IPS-NIHi7 (cell line): ENCODE measurements at regions not wholly inside any gene's neighbourhood (a gene's known extent, or its start where the extent isn't known, plus 50 kb on each side); places are given as distances from the start of the nearest gene placed in this dataset.

Source experiments
- DNase-seq: peaks from one replicate; pipeline ENCODE4 v3.0.0; 2012; ENCODE audit warnings: mixed read lengths; ENCODE audit errors: extremely low spot score

DNA sequence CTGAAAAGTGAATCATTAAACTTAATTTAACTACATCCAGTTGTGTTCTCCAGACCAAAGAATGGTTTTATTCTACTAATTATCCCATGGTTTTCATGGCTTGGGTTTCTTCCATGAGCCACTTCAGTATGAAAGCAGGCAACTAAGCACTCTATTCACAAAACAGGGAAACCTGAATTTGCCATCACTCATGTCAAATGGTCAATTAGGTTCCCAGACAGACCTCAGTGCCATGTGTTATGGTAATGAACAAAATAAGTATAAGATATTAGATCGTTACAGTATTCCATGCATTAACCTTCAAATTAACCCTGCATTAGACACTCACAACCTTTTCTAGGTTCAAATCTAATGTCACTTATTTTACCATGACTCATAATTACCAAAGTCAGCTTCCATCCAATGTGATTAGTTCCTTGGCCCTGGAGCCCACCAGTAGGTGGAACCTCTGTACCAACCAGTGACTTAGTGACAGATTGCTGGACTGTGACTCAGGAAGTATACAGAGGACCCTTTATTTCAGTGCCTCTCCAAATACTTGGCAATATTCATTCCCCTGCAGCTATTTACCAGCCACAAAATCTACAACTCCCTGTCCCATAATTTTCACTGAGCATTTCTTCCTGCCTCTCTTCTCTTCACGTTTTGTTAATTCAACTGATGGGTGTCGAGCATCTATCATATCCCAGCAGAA is 1270.2 kb upstream of the SORCS1 start:
- peak; percentile 15 for DNase-seq

DNA sequence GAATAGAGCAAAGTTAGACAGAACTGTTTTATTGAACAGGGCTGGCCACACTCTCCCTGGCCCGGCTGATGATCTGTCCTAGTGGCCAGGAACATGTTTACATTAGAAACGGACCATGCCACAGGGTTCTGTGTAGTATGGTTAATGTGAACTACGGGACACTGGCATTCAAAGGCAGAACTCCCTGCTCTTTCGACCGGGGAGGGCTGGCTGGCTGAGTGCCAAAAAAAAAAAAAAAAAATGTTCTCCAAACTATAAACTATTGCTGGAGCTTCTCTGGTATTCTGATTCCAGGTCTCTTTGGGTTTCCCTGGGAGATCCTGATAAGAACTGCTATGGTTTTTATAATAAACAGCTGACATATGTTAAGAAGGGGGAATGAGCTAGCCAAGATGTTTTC is 1262.6 kb upstream of the SORCS1 start:
- no peak for DNase-seq

DNA sequence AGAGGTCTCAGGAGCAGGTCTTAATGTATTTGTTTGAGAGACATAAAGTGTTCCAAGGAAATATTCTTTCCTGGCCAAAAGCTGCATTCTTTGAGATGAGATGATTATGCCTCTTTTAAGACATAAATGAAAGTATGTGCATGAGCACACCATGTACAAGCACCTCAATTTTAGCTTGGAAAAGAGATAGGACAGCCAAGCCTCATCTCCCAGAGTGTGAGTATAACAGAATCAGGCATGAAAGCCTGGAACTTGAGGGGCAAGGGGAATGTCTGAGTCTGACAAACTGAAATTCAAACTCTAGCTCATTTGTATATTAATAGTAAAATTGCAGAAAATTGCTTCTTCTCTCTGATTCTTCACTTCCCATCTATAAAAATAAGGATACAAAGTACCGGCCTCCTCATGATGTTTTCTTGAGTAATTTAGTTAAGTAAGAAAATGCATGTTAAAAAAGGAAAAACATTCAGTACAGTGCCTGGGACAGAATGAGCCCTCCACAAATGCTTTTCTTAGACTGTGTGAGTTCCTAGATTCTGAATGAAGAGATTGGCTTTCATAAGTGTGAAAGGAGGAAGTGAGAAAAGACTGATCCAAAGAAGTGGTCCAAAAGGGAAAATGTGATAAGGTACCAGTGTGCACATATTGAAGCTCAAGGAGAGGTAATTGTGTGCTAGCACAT is 1260.9 kb upstream of the SORCS1 start:
- DNase-seq: no peak

DNA sequence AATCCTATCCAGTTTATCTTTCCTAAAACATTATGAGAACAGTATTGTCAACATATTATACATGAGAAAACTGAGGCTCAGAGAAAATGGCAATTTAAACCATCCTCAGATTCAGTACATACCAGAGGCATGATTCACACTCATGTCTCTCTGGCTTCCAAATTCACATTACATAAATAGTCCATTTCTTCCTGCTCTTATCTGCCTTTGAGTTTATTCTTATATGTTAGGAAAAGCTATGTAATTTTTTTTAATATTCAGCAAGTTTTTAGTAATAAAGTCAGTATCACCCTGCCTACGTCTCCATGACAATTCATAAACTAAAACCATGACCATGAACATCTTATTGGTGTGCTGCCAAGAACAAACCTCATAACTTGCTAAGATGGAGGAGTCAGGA is 1260.2 kb upstream of the SORCS1 start:
- no peak for DNase-seq

DNA sequence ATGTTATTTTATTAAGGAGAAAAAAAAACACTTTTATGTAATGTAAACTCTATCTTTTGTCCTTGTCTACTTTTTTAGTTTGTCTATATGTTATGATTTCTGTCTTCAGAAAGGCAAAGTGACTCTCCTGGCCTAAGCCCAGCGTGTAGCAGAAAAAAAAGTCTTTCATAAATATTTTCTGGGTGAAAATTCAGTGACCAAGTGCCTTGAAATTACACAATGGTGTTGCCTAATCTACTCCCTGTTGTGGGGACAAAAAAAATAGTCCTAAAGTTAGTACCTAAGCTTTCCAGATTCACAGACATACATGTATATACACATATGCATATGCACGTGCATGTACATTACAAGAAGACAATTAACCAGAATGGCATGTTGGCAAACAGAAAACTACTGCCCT is 1257.8 kb upstream of the SORCS1 start:
- DNase-seq: no peak

DNA sequence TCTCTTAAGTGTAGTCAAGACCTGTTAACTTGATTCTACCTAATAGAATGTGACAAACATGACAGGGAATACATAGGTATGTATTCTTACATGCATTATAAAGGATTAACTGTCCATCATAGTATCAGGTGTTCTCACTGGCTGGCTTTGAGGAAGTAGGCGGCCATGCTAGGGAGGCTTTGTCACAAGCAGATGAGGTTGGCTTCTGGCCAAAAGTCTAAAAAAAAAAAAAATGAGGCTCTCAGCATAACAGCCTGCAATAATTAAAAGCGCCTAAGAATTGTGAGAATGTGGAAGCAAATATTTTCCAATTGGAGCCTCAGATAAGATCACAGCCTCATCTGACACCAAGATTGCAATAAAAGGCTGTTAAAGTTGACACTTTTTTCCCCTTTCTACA is 1256.8 kb upstream of the SORCS1 start:
- no peak for DNase-seq

DNA sequence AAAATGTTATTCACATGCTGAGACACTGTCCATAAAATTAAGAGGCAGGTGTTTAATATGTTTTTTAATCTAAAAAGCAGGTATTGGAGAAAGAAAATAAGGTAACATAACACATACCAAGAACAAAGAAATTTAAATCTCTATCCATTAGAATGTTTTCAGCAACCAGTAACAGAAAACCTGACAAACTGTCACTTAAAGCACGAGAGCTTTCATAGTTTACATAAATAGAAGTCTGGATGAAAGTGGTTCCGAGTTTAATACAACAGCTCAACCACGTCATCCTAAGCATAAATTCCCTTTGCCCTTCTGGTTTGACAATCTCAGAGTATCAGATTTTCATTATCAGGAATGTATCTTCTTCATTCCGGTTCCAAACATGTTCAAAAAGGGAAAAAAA is 1249.4 kb upstream of the SORCS1 start:
- no peak for DNase-seq

DNA sequence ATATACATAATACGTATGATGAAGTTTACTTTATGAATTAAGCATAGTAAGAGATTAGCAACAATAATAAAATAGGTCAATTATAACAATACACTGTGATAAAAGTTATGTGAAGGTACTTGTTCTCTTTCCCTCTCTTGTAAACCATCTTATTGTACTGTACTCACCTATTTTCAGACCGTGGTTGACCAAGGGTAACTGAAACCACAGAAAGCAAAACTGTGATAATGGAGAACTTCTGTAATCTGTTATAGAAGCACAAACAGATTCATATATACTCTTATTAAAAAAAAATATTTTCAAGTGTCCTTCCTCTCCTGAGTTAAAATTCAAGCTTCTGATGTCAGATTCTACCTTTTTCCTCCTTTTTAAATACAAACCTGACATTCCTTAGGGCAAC is 1247.8 kb upstream of the SORCS1 start:
- no peak for DNase-seq

DNA sequence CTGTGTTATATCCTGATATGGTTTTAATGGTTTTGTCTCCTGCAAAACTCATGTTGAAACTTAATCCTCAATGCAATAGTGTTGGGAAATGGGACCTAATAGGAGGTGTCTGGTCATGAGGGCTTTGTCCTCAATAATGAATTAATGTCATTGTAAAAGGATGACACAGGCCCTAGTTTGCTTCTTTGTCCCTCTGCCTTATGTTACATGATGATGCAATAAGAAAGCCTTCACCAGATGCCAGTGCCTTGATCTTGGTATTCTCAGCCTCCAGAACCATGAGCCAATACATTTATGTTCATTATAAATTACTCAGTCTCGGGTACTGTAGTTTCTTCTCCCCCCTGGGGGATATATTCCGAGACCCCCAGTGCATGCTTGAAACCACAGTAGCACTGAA is 1247.4 kb upstream of the SORCS1 start:
- DNase-seq: no peak

DNA sequence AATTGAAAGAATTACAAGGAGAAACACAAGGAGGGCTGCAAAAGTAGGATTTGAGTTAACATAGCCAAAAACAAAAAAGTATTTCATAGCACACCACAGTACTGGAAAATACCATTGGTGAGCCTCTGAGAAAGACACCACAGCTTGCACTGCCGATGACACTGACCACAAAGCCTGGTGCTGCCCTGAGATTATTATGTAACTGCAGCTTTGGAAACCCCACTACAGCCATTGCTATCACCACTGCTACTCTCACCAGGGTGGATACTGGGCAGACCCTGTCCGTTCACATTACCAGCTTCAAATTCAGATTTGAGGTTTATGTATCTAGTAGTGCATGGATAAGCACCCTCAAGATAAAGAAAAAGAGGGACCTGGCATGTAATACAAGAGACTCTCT is 1246.7 kb upstream of the SORCS1 start:
- no peak for DNase-seq

DNA sequence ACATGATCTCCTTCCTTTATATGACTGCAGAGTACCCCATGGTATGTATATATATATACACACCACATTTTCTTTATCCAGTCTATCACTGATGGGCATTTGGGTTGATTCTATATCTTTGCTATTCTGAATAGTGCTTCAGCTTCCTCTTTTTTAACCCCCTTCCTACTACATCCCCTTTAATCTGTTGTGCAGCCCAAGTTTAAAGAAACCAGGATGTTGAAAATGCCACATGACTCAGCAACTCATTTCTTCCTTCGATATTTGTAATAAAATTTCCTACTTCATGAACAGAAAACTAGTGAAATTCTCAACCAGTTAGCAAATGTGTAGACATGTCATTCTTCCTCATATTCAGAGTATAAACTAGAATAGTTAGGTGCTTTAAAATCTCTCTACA is 1245.7 kb upstream of the SORCS1 start:
- DNase-seq: no peak

DNA sequence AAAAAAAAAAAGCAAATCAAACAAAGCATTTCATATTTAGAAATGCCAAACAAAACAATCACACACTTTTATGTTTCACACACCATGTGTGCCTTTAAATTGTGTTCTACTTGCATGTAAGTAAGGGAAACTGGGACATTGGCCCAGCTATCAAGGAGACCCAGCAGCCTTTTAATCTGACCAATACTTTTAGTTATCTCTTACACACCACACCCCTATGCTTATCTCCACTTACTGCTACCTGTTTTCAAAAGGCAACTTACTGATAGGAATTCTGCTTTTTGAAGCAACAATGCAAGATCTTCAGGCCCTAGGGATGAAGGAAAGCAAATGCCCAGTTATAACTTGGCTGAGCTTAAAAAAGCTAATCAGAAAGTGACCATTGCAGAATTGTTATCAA is 1244.8 kb upstream of the SORCS1 start:
- no peak for DNase-seq

DNA sequence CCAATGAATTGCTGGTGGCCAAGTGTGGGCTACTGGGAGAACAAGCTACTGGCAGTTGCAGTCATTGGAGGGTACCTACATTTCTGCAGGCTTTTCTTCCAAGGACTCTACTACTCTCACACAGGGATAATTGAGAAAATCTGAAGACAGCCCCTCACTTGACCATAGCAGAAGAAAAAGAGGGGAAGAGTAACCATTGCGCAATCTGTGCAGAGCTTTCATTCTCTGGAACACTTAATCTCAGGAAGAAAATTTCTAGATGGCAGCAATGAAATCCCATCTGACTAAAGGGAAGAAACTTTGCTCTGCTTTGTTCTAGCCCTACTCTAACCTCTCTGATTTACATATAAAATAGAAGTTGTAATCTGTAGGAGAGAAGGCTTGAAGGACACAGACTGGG is 1239.6 kb upstream of the SORCS1 start:
- DNase-seq: no peak

DNA sequence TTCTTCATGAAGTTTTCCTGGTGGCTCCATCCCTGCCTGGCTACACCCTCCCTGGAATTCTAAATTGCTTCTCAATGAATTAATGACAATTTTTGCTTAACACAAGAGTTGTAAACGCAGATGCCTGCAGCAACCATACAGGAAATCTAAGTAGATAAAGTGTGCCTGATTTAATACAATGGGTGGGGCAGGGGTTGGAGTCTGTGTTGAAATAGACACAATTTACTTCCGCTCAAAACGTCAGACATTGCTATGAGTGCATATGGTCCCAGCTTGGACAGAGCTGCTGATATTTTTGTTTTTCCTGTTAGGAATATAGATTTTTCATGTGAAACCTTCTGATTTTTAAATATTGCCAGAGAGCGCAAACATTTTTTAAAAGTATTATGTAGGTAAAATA is 1235.0 kb upstream of the SORCS1 start:
- no peak for DNase-seq

DNA sequence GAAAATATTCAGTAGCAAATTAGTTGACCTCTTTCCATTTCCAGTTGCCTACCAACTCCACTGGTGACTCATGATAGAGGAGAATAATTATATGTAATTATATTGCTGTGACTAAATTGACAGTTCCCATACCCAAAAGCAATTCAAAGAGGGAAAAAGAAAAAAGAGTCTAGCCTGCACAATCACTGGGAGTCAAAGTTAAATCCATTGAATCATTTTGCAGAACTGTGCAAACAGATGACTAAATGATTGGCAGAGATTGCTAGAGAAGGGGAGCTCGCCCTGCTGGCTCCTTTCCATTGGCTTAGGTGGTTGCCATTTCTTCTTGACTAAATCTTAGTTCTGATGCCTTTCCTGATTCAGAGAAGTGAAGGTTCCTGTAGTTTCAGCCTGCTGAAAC is 1228.6 kb upstream of the SORCS1 start:
- DNase-seq: no peak

DNA sequence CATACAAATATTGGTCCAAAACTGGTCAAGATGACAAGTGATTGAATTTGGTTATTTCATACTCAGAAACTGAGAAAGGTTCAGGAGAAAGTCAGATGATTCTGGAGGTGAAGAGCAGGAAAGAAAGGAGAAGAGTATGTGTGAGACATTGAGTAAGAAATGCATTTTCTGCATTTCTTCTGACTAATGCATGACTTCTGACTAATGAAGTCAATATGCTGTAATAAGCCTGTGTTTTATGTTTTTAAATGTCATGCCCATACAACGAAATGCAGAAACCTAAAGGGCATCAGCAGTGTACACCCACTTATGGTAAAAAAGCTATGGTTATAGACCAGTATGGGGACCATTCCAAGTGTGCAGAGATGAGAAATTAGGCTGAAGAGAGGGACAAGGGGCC is 1227.8 kb upstream of the SORCS1 start:
- DNase-seq: no peak

DNA sequence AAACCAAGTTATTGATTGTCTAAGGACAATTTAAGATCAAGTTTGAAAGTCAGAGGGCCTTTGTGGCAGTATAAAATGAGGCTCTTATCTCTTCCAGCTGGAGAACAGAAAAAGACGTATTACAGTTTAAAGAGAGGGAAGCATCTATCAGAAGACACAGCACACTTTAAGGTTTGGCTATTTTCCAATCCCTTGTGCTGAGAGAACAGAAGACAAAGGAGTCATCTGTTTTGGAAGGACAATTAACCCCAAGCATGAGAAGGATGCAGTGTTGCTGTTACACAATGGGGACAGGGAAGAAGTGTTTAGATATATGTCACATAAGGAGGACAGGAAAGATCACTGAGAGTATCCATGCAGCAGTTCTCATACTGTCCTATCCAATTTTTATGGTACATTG is 1224.2 kb upstream of the SORCS1 start:
- DNase-seq: no peak

DNA sequence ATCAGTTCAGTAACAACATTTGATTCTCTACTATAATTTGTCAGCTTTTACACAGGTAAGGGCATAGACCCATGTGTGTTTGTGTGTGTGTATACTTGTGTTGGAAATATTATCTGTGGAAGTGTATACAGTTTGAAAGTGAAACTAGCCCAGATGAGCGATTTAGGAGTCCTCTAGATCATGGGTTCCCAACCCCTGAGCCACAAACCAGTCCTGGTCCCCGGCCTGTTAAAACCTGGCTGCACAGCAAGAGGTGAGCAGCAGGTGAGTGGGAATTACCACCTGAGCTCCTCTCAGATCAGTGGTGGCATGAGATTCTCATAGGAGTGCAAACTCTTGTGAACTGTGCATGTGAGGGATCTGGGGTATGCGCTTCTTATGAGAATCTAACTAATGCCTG is 1221.5 kb upstream of the SORCS1 start:
- DNase-seq: no peak

DNA sequence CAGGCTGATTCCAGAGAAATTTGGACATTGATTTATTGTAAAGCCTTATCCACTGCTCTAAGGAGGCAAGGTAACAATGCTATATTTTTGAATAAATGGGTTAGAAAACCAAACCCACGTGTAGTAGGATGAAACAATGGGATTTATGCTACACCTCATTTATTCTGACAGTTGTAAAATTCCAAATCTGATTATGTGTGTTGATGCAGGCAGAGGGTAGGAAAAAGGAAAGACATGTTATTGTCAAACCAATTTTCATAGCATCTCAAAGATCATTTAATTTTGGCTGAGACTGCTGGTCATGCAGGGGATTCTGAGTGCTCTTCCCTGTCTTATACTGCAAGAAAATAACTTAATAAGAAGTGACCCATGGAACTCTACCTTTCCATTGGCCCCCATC is 1219.9 kb upstream of the SORCS1 start:
- no peak for DNase-seq

DNA sequence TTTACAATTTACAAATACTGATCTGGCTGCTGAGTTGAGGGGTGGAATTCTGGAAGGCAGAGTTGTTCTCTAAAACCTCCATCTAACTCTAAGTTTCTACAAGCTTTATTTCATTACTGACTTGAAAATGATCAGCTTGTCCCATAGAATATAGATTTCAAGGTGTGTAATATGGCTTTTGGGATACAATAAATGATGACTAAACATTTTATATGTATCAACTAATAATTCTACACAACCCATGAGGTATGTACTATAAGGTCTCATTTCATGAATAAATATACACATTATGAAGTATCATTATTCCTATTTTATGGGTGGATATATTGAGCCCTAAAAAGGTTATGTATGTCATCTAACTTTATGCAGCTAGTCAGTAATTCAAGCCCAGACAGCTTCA is 1214.3 kb upstream of the SORCS1 start:
- DNase-seq: no peak

DNA sequence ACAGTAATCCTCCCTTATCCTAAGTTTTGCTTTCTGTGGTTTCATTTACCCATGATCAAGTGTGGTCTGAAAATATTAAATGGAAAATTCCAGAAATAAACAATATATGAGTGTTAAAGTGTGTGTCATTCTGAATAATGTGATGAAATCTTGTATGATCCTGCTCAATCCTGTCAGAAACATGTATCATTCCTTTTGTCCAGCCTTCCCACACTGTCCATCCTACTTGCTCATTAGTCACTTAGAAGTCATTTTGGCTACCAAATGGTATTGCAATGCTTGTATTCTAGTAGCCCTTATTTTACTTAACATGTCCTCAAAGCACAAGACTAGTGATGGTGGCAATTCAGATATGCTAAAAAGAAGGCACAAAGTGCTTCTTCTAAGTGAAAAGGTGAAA is 1211.2 kb upstream of the SORCS1 start:
- DNase-seq: no peak

DNA sequence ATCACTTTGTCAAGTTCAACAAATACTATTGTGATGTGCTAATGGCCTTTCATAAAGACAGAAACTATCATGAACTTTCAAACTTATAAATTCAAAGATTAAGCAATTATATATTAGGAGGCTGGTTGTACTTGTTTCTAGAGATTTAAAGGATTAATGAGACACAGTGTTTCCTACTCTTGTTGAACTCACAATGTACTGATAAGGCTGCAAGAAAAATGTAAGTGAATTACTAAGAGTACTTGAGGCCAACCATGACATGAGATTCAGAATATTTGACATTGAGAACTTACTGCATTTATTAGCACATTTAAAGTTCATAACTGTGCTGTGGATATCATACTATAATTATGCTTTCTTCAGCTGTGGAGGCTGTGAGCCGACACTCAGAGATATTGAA is 1210.5 kb upstream of the SORCS1 start:
- DNase-seq: no peak

DNA sequence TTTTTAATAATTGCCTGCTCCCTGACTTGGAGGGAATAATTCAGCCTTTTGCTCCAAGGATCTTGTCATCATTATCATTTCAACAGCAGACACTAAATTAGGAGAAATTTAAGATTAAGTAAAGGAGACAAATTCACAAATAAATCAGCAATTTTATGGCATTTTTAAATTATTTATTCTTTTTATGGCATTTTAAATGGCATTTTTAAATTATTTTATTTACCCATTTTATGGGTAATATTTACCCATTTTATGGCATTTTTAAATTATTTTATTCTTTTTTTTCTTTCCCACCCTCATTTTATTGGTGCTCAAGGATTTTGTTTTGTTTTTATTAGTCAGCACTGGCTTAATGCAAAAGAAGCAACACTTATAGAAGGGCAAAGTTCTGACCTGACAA is 1201.0 kb upstream of the SORCS1 start:
- no peak for DNase-seq

DNA sequence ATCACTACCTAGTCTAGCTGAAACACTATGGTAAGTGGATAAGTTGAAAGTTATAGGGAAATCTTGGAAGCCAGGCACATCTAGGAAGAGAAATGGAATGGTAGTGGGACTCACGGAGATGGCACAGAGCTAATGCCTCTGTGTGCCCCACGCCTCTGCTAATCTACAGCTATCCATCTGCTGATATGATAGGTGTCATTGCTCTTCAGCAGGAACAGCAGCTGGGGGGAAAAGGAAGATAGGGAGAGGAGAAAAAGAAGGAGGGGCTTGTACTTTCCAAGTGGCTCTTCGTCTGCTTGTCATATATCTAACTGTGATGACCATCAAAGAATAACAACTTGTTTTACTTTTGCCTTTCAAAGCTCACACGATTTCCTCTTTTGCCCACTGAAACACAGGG is 1199.1 kb upstream of the SORCS1 start:
- DNase-seq: no peak
